PC-9 (cell line): ENCODE measurements at regions not wholly inside any gene's neighbourhood (a gene's known extent, or its start where the extent isn't known, plus 50 kb on each side); places are given as distances from the start of the nearest gene placed in this dataset.
A peak's percentile ranks its signal among the peaks of the same experiment; 100 is the strongest.

Experiments
- BruUV-seq: library from RNA; stranded (reverse); fragments of 400-500 nt; replicated peaks from 2 replicates; lab custom pipeline; 2021; lab: Mats Ljungman, UMichigan
- CTCF ChIA-PET: fragments of 300-600 bp; sonication (Branson Sonifier 250); formaldehyde crosslinking; loops from one replicate; lab custom pipeline; 2022; ENCODE audit warnings: antibody characterized with exemption; lab: Charles Lee
- POLR2A ChIA-PET: fragments of 300-600 bp; sonication (Branson Sonifier 250); formaldehyde crosslinking; loops from one replicate; lab custom pipeline; 2022; ENCODE audit warnings: antibody characterized with exemption; ENCODE audit not compliant: unreplicated experiment; lab: Charles Lee
- DNase-seq, 2 experiments: peaks; one replicate each; pipeline versions ENCODE4 v3.0.0 to v3.0.0-alpha.2; 2015 to 2022; ENCODE audit warnings: mixed read lengths in 1 of 2
- H2AFZ ChIP-seq: fragments of 200-600 bp; sonication (generic); 2 replicates; pipeline ENCODE4 v1.8.1; 2017; ENCODE audit warnings: antibody characterized with exemption
- H3F3A ChIP-seq: fragments of 200-600 bp; sonication (generic); 2 replicates; pipeline ENCODE4 v1.8.1; 2017; ENCODE audit warnings: antibody characterized with exemption, mild to moderate bottlenecking, low read depth; ENCODE audit not compliant: insufficient read depth
- H3K27ac ChIP-seq: fragments of 200-600 bp; sonication (generic); 2 replicates; pipeline ENCODE4 v1.6.1; 2016; ENCODE audit warnings: mixed run types
- H3K27me3 ChIP-seq: fragments of 200-600 bp; sonication (generic); 2 replicates; pipeline ENCODE4 v1.6.1; 2016; ENCODE audit warnings: low read depth, mixed run types; ENCODE audit not compliant: insufficient read depth
- H3K36me3 ChIP-seq: fragments of 200-600 bp; sonication (generic); 2 replicates; pipeline ENCODE4 v1.6.1; 2016; ENCODE audit warnings: low read depth, mixed run types
- H3K4me1 ChIP-seq: fragments of 200-600 bp; sonication (generic); replicated peaks from 2 replicates; pipeline ENCODE4 v1.6.1; 2016; ENCODE audit warnings: mixed run types; ENCODE audit not compliant: insufficient read depth
- H3K4me2 ChIP-seq: fragments of 200-600 bp; sonication (generic); 2 replicates; pipeline ENCODE4 v1.6.1; 2017; ENCODE audit warnings: mixed run types
- H3K4me3 ChIP-seq: fragments of 200-600 bp; sonication (generic); 2 replicates; pipeline ENCODE4 v1.6.1; 2016; ENCODE audit warnings: mixed run types
- H3K79me2 ChIP-seq: fragments of 200-600 bp; sonication (generic); 2 replicates; pipeline ENCODE4 v1.6.1; 2017; ENCODE audit warnings: low read depth, mixed run types
- H3K9me2 ChIP-seq: fragments of 200-600 bp; sonication (generic); 2 replicates; pipeline ENCODE4 v1.8.1; 2017; ENCODE audit warnings: mild to moderate bottlenecking; ENCODE audit not compliant: insufficient read depth
- H3K9me3 ChIP-seq: fragments of 200-600 bp; sonication (generic); 2 replicates; pipeline ENCODE4 v1.8.1; 2016; ENCODE audit warnings: low read depth; ENCODE audit not compliant: insufficient read depth
- H4K20me1 ChIP-seq: fragments of 200-600 bp; sonication (generic); 2 replicates; pipeline ENCODE4 v1.8.1; 2017; ENCODE audit not compliant: insufficient read depth
- CTCF ChIP-seq: fragments of 200-600 bp; sonication (generic); conservative IDR thresholded peaks from 2 replicates; pipeline ENCODE4 v1.6.1; 2017; ENCODE audit warnings: mixed run types, antibody characterized with exemption, mild to moderate bottlenecking, moderate library complexity
- EZH2 ChIP-seq: fragments of 200-600 bp; sonication (generic); IDR thresholded peaks from 2 replicates; pipeline ENCODE4 v1.8.0; 2017; ENCODE audit warnings: antibody characterized with exemption, low read depth
- intact Hi-C: fragments of 100-400 bp; cut with micrococcal nuclease; formaldehyde crosslinking; loops from one replicate; pipeline ENCODE4 v1.10.0; 2022; ENCODE audit not compliant: unreplicated experiment

GRCh38 chr3:78268716-78269668 is 1229.1 kb downstream of the ROBO2 start:
- no peaks in the 10 kb centered on the region for H3K9me3 ChIP-seq
- H4K20me1 ChIP-seq: no peaks in the 10 kb centered on the region
- no TSS peak for BruUV-seq
- H3F3A ChIP-seq: no peaks in the 10 kb centered on the region
- H2AFZ ChIP-seq: no peak overlapping the region
- H3K4me3 ChIP-seq: no peak overlapping the region
- no peak overlapping the region for H3K4me2 ChIP-seq
- intact Hi-C loops: no loop called here
- peak in 1 of 2 experiments; percentile 39 for DNase-seq
- POLR2A ChIA-PET: interaction anchor here (0.6 kb wide), 1 partner anchor 41 kb away, joined by 4 read pairs; no protein-coding TSS in a partner anchor
- H3K27me3 ChIP-seq: no peaks in the 10 kb centered on the region
- TF ChIP-seq EZH2 (no peak), CTCF (no peak)
- H3K27ac ChIP-seq: no peak overlapping the region
- no peaks in the 10 kb centered on the region; the same call in 1 of the 2 replicates for H3K9me2 ChIP-seq
- no peaks in the 10 kb centered on the region for H3K79me2 ChIP-seq
- CTCF ChIA-PET: no interaction called here
- no peaks in the 10 kb centered on the region for H3K4me1 ChIP-seq
- no peaks in the 10 kb centered on the region for H3K36me3 ChIP-seq

GRCh38 chr3:78273326-78273725 is 1233.4 kb downstream of the ROBO2 start:
- Histone ChIP-seq H3K36me3 (no peaks in the 10 kb centered on the region), H3K4me1 (no peaks in the 10 kb centered on the region), H3K9me2 (no peaks in the 10 kb centered on the region), H4K20me1 (no peaks in the 10 kb centered on the region), H3K27me3 (no peaks in the 10 kb centered on the region), H3K79me2 (no peaks in the 10 kb centered on the region), H3F3A (no peaks in the 10 kb centered on the region), H3K4me3 (no peak overlapping the region), H2AFZ (no peak overlapping the region), H3K27ac (no peak overlapping the region), H3K4me2 (no peak overlapping the region), H3K9me3 (no peaks in the 10 kb centered on the region)
- intact Hi-C loops: loop anchor here (5.0 kb wide), 1 partner anchor 374 kb away; no protein-coding TSS in a partner anchor
- DNase-seq: no peak
- ChIA-PET CTCF (no interaction called here), POLR2A (no interaction called here)
- TF ChIP-seq CTCF (no peak), EZH2 (no peak)
- no TSS peak for BruUV-seq

GRCh38 chr3:78274475-78275065 is 1234.7 kb downstream of the ROBO2 start:
- DNase-seq: no peak
- Histone ChIP-seq H4K20me1 (no peaks in the 10 kb centered on the region), H3K27ac (no peak overlapping the region), H3K27me3 (no peaks in the 10 kb centered on the region), H3K9me3 (no peaks in the 10 kb centered on the region), H3K4me1 (no peaks in the 10 kb centered on the region), H3K4me3 (no peak overlapping the region), H3K4me2 (no peak overlapping the region), H3K9me2 (no peaks in the 10 kb centered on the region), H3F3A (no peaks in the 10 kb centered on the region), H3K79me2 (no peaks in the 10 kb centered on the region), H2AFZ (no peak overlapping the region), H3K36me3 (no peaks in the 10 kb centered on the region)
- TF ChIP-seq CTCF (no peak), EZH2 (no peak)
- ChIA-PET CTCF (no interaction called here), POLR2A (interaction anchor here (0.7 kb wide), 1 partner anchor 10 kb away, joined by 3 read pairs; no protein-coding TSS in a partner anchor)
- intact Hi-C loops: loop anchor here (5.0 kb wide), 1 partner anchor 373 kb away; no protein-coding TSS in a partner anchor
- no TSS peak for BruUV-seq
